DND-41 (cell line): ENCODE measurements at regions not wholly inside any gene's neighbourhood (a gene's known extent, or its start where the extent isn't known, plus 50 kb on each side); places are given as distances from the start of the nearest gene placed in this dataset.

Source experiments
- ATAC-seq: fragments of 200-7000 bp; cut with Tn5 transposase; 3 replicates; pipeline ENCODE4 v1.9.1; 2021; ENCODE audit warnings: low read depth; ENCODE audit not compliant: insufficient read depth
- DNase-seq: peaks from one replicate; pipeline ENCODE4 v3.0.0-alpha.2; 2020
- H2AFZ ChIP-seq: 2 replicates; pipeline ENCODE4 v1.6.0; 2012; ENCODE audit warnings: low read depth, low read length
- H3K27ac ChIP-seq: 2 replicates; pipeline ENCODE4 v1.5.1; 2012; ENCODE audit warnings: low read length, inconsistent platforms
- H3K27me3 ChIP-seq: fragments of 200-600 bp; sonication (generic); 2 replicates; pipeline ENCODE4 v1.6.0; 2012; ENCODE audit warnings: low read length, mild to moderate bottlenecking, inconsistent platforms; ENCODE audit not compliant: insufficient read depth, poor library complexity
- H3K36me3 ChIP-seq: 2 replicates; pipeline ENCODE4 v1.5.1; 2012; ENCODE audit warnings: low read length, inconsistent platforms; ENCODE audit not compliant: insufficient read depth
- H3K4me1 ChIP-seq: 2 replicates; pipeline ENCODE4 v1.5.1; 2012; ENCODE audit warnings: mild to moderate bottlenecking, low read length; ENCODE audit not compliant: insufficient read depth
- H3K4me2 ChIP-seq: 2 replicates; pipeline ENCODE4 v1.6.0; 2012; ENCODE audit warnings: mild to moderate bottlenecking, moderate library complexity, low read length, inconsistent platforms; ENCODE audit not compliant: insufficient read depth
- H3K4me3 ChIP-seq, 2 experiments: fragments of 200-600 bp in 1 of 2; shearing (Covaris generic) in 1 of 2; 2 replicates each; pipeline ENCODE4 v1.5.1; 2012 to 2016; ENCODE audit warnings: inconsistent platforms in 2 of 2, low read length in 2 of 2, mild to moderate bottlenecking in 2 of 2, low read depth in 1 of 2, moderate library complexity in 1 of 2
- H3K79me2 ChIP-seq: 2 replicates; pipeline ENCODE4 v1.6.0; 2012; ENCODE audit warnings: low read length, inconsistent platforms; ENCODE audit not compliant: insufficient read depth
- H3K9ac ChIP-seq: 2 replicates; pipeline ENCODE4 v1.6.0; 2012; ENCODE audit warnings: low read depth, mild to moderate bottlenecking, inconsistent platforms, low read length, moderate library complexity
- H3K9me3 ChIP-seq: 2 replicates; pipeline ENCODE4 v1.5.1; 2012; ENCODE audit warnings: low read length, moderate library complexity, mild to moderate bottlenecking, inconsistent platforms; ENCODE audit not compliant: insufficient read depth, severe bottlenecking
- H4K20me1 ChIP-seq: 2 replicates; pipeline ENCODE4 v1.6.0; 2012; ENCODE audit warnings: low read length; ENCODE audit not compliant: insufficient read depth
- CTCF ChIP-seq: IDR thresholded peaks from 2 replicates; pipeline ENCODE4 v1.5.1; 2012; ENCODE audit warnings: borderline replicate concordance, low read length, moderate library complexity, mild to moderate bottlenecking; ENCODE audit not compliant: poor library complexity, severe bottlenecking; ENCODE audit errors: extremely low read depth
- EZH2 ChIP-seq: IDR thresholded peaks from 3 replicates; pipeline ENCODE4 v1.6.1; 2012; ENCODE audit warnings: borderline replicate concordance, low read depth, mild to moderate bottlenecking, moderate library complexity, low read length, inconsistent platforms; ENCODE audit not compliant: severe bottlenecking

DNA sequence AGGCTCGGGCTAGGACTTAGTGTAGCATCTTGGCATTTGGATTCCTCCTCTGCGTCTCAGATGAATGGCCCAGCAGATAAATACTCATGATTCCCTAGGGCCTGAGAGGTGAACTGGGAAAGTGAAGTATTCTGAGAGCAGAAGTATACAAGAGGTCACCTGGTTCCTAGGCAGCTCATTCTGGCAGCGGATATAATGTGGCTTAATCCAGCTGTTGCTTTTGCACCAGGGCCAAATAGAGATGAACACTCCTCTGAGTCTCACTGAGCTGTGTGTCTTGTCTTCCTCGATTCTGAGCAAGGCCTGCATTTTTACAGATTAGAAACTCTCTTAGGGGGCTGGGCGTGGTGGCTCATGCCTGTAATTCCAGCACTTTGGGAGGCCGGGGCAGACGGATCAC, 196.1 kb downstream of the SLC4A3 start:
- ATAC-seq = no peak
- Histone ChIP-seq H3K79me2 (no peaks in the 10 kb centered on the region), H3K27ac (no peak overlapping the region), H3K4me3 (no peak overlapping the region), H2AFZ (no peak overlapping the region), H4K20me1 (no peaks in the 10 kb centered on the region), H3K4me1 (no peaks in the 10 kb centered on the region), H3K9ac (no peak overlapping the region), H3K9me3 (peaks cover 4% of the 10 kb centered on the region), H3K27me3 (peaks cover 3% of the 10 kb centered on the region), H3K36me3 (no peaks in the 10 kb centered on the region), H3K4me2 (no peak overlapping the region)
- DNase-seq = no peak
- TF ChIP-seq CTCF = no peak
- no peak for TF ChIP-seq EZH2

DNA sequence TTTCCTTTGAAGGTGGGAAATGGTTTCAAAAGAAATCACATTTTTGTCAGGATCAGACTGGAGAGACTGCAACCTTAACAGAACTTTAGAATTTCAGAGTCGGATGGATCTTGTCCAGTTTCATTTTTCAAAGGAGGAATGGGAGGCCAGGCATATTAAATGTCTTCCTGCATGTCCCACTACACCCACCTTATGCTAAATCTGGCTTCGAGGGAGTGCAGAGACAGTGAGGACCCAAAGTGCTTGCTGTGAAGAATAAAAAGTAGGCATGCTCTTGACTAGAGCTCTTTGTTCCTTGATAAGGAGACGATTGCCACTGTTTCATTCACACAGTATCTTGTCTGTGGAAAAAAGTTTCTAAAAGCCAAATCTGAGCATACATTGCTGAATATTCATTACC, 197.6 kb downstream of the SLC4A3 start:
- no peak for DNase-seq
- H4K20me1 ChIP-seq = no peaks in the 10 kb centered on the region
- no peak overlapping the region for H2AFZ ChIP-seq
- H3K9ac ChIP-seq = no peak overlapping the region
- no peaks in the 10 kb centered on the region for H3K9me3 ChIP-seq
- no peak overlapping the region for H3K4me2 ChIP-seq
- no peak for TF ChIP-seq CTCF
- no peak for TF ChIP-seq EZH2
- ATAC-seq = no peak
- peaks cover 3% of the 10 kb centered on the region for H3K27me3 ChIP-seq
- H3K27ac ChIP-seq = no peak overlapping the region
- no peaks in the 10 kb centered on the region for H3K36me3 ChIP-seq
- no peak overlapping the region for H3K4me3 ChIP-seq
- H3K79me2 ChIP-seq = no peaks in the 10 kb centered on the region
- H3K4me1 ChIP-seq = no peaks in the 10 kb centered on the region

- Histone ChIP-seq H3K36me3 (no peaks in the 10 kb centered on the region), H3K4me2 (no peak overlapping the region), H3K27ac (no peak overlapping the region), H3K79me2 (no peaks in the 10 kb centered on the region), H4K20me1 (no peaks in the 10 kb centered on the region), H2AFZ (no peak overlapping the region), H3K27me3 (no peaks in the 10 kb centered on the region), H3K4me1 (no peaks in the 10 kb centered on the region), H3K9ac (no peak overlapping the region), H3K4me3 (no peak overlapping the region), H3K9me3 (no peaks in the 10 kb centered on the region)
- ATAC-seq (no peak), DNase-seq (no peak)
- TF ChIP-seq CTCF = no peak
- no peak for TF ChIP-seq EZH2
Observed at GRCh38 chr2:219828127-219828526, 200.7 kb downstream of the SLC4A3 start.
